NCI-H2196 (cell line): ENCODE measurements at regions not wholly inside any gene's neighbourhood (a gene's known extent, or its start where the extent isn't known, plus 50 kb on each side); places are given as distances from the start of the nearest gene placed in this dataset.
A peak's percentile ranks its signal among the peaks of the same experiment; 100 is the strongest.
"Not testable (repeated sequence)": the region's sequence is repeated elsewhere in the genome, so short reads cannot be mapped to it uniquely, and the experiment has no call there.

ENCODE experiments used
- DNase-seq: peaks from one replicate; lab custom pipeline; 2025; ENCODE audit not compliant: unreplicated experiment; lab: John Stamatoyannopoulos, UW

GRCh38 chr1:60950224-60951063 is 131.9 kb upstream of the NFIA start:
- DNase-seq, result no peak

DNA sequence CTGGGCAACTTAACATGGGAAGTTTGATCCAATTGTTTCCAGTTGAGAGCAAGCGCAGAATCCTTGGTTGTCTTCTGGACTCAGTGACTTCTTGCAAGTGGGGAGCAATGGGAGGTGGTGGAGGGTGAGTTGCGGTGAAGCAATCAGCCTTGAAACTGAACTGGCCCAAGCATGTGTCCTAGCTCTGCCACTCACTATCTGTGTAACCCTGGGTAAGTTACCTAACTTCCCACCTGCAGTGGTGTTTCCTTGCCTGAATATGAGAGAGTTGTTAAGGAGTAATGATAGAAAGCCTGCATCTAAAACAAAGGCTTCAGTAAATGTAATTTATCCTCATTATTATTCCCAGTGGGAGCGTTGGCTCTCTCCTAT is 132.5 kb upstream of the NFIA start:
- DNase-seq, result no peak

DNA sequence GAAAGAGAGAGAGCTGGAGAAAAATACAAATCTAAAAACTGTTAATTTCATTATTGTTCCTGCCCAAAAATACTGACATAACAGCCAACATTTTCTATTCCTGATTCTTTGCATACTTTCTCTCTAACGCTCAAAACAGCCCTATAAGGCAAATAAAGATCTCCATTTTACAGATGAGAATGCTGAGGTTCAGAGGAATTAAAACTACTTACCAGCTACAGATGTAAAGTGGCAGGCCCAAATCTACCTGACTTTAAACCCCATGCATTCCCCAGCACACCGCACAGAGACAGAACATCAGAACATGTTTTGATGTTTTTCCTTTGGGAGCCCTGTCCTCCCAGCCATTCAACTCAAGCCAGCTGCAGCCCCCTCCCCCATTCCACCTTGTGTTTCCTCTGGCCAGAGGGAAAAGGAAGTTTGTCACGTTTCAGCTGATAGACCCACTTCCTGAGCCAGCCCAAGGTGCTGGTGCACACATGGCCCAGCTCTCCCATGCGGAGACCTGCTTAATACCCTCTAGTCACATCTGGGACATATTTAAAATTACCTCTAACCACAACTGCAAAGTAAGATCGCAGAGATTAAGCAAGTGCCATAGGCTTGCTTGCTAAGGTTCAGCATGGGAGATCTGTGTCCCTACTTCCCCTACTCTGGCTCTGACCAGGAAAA is 133.1 kb upstream of the NFIA start:
- DNase-seq, result no peak

GRCh38 chr1:60948486-60948885 is 133.9 kb upstream of the NFIA start:
- no peak for DNase-seq

- no peak for DNase-seq
These were observed 135.0 kb upstream of the NFIA start for GRCh38 chr1:60947367-60947766.

- DNase-seq, result no peak
These were observed 139.3 kb upstream of the NFIA start for GRCh38 chr1:60942896-60943638.

- no peak for DNase-seq
These were observed 140.1 kb upstream of the NFIA start for GRCh38 chr1:60942291-60942690.

DNA sequence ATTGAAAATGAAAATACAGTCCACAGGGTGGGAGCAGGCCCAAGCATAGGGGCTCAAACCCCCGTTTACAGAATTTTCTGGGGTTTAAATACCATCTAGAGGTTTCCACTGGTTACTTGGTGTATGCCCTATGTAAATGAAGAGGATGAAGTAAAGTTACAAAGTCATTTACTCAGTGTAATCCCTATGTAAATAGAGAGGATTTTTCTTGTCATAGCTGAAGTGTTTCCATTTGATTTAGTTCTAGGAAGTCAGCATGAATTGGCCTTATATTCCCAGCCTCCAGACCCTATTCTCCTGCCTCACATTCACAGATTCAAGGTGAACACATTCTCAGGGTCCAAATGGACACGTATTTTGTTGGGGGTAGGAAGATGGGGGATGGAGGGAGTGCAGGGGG is 141.7 kb upstream of the NFIA start:
- DNase-seq, result not testable (repeated sequence)

DNA sequence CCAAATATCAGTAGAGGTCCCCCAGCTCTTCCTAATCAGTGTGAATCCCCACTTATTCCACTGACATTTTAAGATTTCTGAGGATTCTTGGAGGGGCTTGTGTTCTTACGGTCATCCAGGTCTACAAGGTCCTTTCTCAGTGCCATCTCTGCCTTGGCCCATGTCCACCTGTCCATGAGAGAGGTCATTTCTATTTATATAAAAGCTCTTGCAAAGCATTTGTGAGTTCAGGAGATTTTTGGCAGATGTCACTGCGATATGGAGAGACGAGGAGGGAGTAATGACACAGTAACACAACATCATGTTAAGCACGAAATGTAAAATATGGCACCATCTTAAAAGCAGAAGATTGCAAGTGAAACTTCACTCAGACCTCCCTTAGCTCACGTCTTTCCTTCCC is 144.6 kb upstream of the NFIA start:
- no peak for DNase-seq

DNA sequence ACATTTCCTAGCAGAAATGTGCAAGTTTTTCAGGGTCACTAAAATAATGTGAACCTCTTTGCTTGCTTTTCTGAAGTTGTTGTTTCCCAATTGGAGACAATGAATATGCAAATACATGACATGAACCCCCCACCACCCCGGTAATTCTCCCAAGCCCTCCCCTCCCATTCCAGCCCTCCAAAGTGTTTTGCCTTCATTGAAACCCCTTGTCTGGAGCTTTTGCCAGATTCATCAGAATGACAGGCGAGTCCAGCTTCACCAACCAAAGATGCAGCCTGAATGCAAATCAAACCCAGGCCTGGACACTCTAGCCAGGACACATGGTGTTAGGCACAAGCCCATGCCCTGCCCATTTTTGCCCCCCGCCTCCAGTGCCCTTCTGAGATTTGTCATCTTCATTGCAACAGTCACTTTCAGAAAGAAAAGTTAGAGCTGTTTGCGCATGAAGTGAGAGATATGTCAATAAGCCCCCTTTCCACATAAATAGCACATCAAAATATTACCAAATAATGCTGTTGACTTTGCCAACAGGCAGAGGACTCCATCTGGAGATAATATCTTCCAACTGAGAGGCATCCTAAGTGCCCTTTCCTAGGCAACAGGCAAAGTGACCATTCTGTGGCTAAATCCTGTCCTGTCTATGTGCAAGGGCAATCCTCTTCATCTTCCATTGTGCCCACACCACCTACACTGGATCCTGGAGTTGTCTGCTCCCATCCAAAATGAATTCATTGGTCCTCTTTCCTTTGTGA is 145.6 kb upstream of the NFIA start:
- DNase-seq, result no peak

- DNase-seq, result no peak
These were observed 146.2 kb upstream of the NFIA start for GRCh38 chr1:60936163-60936562.

- DNase-seq, result no peak
These were observed 146.7 kb upstream of the NFIA start for GRCh38 chr1:60935599-60936110.

- no peak for DNase-seq
These were observed 152.2 kb upstream of the NFIA start for GRCh38 chr1:60930130-60930529.

DNA sequence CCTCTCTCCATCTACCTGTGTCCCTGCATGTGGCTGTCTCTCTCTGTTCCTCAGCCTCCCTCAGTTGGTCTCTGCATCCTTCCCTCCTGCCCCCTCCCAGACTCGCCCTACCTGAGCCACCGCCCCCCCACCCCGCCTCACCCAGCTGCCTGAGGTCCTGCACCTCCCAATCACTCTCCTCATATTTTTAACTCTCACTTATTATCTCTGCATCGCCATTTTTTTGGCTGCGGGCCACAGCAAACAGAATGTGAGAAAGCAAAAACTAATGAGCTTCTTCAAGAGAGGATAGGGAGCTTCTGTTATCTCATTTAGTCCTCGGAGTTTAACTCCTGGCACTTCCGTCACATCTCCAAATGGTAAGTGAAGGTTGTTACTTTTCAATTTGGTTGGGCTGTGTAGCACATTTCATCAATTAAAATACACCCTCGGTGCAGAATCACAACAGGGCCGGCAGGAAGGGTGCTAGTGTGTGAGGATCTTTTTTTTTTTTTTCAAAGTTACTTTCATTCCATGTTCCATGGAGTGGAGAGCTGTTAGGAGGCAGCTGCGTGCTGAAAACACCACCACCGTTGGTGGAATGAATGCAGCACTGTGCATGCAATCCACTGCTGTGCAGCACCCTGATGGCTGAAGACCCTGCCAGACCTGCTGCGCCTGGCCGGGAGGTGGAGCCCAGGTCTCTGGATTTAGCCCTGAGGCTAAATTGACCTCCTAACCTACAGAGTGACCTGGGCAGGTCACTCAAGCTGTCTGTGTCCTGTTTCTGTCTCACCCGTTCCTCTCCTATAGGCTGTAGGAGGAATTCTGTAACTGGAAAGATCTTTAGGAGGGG is 157.2 kb upstream of the NFIA start:
- DNase-seq, result peak; percentile 24

DNA sequence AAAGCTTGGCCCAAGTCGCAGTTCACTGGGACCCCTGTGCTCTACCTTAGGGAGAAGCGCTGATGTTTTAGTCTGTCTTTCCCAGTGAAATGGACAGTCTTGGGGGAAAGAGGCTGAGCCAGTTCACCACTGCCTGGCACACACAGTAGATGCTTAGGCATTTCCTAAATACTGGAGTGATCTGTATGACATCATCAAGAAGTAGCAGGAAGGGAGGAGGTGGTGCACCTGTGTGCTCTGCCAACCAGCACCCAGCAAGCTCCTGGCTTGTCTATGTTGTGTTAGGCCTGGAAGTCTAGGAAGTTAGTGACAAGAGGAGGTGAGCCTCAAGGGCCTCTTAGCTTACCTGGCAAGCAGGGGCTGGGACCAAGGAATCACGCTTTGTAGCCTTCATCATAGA is 158.2 kb upstream of the NFIA start:
- no peak for DNase-seq

DNA sequence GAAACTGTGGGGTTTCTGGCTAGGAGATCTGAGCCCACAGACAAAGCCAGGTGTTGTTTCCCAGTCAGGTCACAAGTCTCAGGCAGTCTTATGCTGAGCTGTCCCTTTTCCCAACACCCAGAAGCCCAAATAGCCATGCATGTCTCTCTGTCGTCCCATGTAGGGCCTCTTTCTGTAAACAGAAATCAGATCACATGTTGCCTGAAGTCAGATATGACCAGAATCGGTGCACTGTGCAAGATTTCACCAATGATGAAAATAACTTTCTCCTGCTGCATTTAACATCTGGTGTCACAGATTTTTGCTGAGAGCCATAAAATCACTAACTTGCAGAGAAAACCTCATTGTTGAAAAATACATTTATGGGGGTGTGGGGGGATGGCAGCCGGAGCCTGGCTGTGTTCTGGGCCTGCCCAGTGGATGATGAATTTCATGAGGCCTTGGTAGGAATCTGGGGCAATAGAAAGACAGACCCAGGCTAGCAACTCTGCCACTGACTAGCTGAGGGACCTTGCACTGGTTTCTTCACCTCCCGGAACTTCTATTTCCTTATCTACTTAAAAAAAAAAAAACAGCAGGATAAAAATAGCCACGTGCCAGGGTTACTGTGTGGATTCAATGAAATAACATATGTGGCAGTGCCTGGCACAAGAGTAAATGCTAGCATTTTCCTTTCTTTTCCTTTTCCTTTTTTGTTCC is 158.8 kb upstream of the NFIA start:
- no peak for DNase-seq

DNA sequence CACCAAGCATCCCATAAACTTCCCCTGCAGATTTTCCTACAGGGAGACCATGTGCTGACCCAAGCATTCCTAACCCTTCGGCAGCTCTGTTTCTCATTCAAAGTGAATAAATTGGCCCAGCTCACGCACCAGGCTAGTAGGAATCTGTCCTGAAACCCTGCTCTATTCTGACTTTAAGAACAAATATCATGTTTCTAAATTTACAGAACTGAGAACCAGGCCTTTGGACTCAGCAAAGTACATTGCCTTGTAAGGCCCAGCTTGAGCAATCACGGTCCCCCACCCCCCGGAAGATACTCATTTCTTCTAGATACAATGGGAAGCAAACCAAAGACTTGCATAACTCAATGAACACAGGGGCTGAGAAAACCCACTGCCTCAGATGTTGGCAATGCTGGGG is 160.1 kb upstream of the NFIA start:
- DNase-seq, result no peak

- no peak for DNase-seq
These were observed 161.2 kb upstream of the NFIA start for GRCh38 chr1:60921175-60921574.

DNA sequence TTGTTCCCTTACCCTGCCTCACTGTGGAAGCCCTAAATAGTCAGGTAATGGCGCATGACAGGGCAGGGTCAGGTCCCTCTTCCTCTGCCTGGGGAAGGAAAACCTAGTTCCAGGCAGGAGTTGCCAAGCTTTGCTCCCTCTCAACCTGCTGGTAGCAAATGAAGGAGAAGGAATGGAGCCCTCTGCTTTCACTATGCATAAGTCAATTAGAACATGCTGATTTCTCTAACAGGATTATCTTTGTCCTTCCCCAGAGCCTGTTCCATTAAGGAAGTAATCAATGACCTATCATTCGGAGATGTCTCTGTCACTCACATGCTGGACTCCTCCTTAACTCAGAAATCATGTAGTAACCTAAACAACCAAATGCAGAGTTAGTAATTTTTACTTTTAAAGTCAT is 161.8 kb upstream of the NFIA start:
- DNase-seq, result no peak

DNA sequence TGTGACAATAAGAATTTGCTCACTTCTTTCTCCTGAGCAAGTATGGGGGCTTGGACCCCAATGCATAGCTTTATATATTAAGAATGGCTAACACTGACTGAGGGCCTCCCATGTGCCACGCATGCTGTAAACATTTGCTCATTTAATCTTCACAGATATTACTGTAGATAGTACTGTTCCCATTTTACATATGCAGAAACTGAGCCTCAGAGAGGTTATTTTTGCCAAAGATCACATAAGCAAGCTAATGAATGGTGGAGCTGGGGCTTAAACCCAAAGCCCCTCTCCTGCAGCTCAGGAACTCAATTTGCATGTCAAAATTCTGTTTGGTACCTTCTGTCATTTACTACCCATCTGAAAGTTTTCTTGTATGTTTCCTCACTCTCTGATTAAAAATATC is 163.5 kb upstream of the NFIA start:
- no peak for DNase-seq
